ENCODE measurements at regions not wholly inside any gene's neighbourhood (a gene's known extent, or its start where the extent isn't known, plus 50 kb on each side); places are given as distances from the start of the nearest gene placed in this dataset.

GRCh38 chr16:64391063-64391600 is 730.7 kb downstream of the CDH11 start:
- TF ChIP-seq CTCF (IDR thresholded peaks at IDR 0.05; ENCODE audit: low read depth, low read length, poor library complexity, severe bottlenecking), result no peak
- no peak for TF ChIP-seq EZH2phosphoT487 (IDR thresholded peaks at IDR 0.05; ENCODE audit: borderline replicate concordance, low read length)

Measured in DOHH2 (cell line).